Epithelial cell of esophagus (primary cell): ENCODE measurements at regions not wholly inside any gene's neighbourhood (a gene's known extent, or its start where the extent isn't known, plus 50 kb on each side); places are given as distances from the start of the nearest gene placed in this dataset.

Experiments used
- DNase-seq: peaks from one replicate; pipeline ENCODE4 v3.0.0; 2010; ENCODE audit warnings: low read depth
- H3K4me3 ChIP-seq: 2 replicates; pipeline ENCODE4 v1.5.1; 2011; ENCODE audit warnings: mild to moderate bottlenecking, low read length, control low read depth
- TF ChIP-seq, protein P1 (sequence below): IDR thresholded peaks from 2 replicates; pipeline ENCODE4 v1.5.1; 2011; ENCODE audit warnings: low read depth, mild to moderate bottlenecking, low read length, control low read depth, inconsistent platforms; ENCODE audit not compliant: insufficient read depth; ENCODE audit errors: missing control alignments

GRCh38 chr10:78814407-78814806 is 254.4 kb upstream of the ZMIZ1 start:
- DNase-seq, result no peak
- H3K4me3 ChIP-seq, result no peak overlapping the region
- TF ChIP-seq, protein P1, sequence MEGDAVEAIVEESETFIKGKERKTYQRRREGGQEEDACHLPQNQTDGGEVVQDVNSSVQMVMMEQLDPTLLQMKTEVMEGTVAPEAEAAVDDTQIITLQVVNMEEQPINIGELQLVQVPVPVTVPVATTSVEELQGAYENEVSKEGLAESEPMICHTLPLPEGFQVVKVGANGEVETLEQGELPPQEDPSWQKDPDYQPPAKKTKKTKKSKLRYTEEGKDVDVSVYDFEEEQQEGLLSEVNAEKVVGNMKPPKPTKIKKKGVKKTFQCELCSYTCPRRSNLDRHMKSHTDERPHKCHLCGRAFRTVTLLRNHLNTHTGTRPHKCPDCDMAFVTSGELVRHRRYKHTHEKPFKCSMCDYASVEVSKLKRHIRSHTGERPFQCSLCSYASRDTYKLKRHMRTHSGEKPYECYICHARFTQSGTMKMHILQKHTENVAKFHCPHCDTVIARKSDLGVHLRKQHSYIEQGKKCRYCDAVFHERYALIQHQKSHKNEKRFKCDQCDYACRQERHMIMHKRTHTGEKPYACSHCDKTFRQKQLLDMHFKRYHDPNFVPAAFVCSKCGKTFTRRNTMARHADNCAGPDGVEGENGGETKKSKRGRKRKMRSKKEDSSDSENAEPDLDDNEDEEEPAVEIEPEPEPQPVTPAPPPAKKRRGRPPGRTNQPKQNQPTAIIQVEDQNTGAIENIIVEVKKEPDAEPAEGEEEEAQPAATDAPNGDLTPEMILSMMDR, result no peak

- DNase-seq, result no peak
- TF ChIP-seq, protein P1, result no peak
- H3K4me3 ChIP-seq, result no peak overlapping the region
These were observed 252.9 kb upstream of the ZMIZ1 start for GRCh38 chr10:78815702-78816334.

DNA sequence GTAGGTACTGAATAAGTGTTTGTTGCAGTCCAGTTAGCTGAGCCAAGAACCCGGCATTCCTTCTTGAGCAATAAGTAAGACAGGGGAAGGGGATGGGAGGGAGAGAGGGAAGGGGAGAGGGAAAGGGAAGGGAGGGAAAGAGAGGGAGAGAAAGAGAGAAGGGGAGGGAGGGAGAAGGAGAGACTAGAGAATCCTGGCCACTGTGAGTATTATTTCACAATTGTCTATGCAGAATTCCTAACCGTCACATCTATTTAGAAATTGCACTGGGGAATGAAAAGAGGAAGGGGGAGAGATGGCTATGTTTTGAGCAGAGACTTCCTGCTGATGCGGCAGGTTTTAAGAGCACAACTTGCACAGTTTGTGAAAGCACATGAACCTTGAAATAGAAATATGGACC is 251.4 kb upstream of the ZMIZ1 start:
- TF ChIP-seq, protein P1, result no peak
- no peak overlapping the region for H3K4me3 ChIP-seq
- no peak for DNase-seq

DNA sequence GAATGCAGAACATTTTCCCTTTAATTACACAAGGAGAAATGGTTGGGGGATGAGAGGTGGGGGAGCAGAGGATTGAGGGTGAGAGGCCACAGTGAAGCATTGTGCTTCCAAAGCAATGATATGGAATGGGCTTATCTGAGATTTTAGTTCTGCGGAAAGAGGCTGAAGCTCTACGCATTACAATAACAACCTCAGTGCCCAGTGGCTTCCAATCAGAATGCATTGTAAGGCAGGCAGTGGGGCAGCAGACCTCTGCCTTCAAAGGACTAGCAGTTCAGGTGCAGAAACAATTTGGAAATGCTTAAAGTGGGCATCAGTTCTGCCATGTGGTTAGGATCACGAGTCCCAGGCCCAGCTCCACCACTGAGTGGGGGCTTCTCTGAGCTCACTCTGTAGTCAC is 251.0 kb upstream of the ZMIZ1 start:
- DNase-seq, result no peak
- TF ChIP-seq, protein P1, result no peak
- no peak overlapping the region for H3K4me3 ChIP-seq

- TF ChIP-seq, protein P1, result no peak
- no peak overlapping the region for H3K4me3 ChIP-seq
- no peak for DNase-seq
These were observed 249.3 kb upstream of the ZMIZ1 start for GRCh38 chr10:78819361-78820006.

GRCh38 chr10:78820007-78820362 is 248.8 kb upstream of the ZMIZ1 start:
- DNase-seq, result no peak
- TF ChIP-seq, protein P1, result no peak

DNA sequence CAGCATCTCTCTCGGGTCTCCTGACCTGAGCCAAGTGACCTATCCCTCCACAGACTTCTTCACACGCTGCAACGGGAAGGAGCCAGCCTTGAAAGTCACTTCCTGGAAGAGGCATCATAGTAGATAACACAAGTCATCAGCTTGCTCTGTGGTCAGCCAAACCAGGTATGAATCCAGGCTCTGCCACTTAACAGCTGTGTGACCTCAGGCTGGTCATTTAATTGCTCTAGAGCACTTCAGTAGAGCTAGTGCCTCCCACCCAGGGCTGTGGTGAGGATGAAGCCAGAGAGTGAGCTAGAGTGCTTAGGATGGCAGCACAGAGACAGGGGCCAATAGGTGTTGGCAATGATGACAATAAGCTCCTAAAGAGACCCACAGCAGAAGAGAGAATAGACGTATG is 247.7 kb upstream of the ZMIZ1 start:
- TF ChIP-seq, protein P1, result no peak
- no peak for DNase-seq
- H3K4me3 ChIP-seq, result no peak overlapping the region

More at GRCh38 chr10:78820007-78820362, 248.8 kb upstream of the ZMIZ1 start:
- H3K4me3 ChIP-seq, result no peak overlapping the region
